ENCODE measurements at regions not wholly inside any gene's neighbourhood (a gene's known extent, or its start where the extent isn't known, plus 50 kb on each side); places are given as distances from the start of the nearest gene placed in this dataset.

DNA sequence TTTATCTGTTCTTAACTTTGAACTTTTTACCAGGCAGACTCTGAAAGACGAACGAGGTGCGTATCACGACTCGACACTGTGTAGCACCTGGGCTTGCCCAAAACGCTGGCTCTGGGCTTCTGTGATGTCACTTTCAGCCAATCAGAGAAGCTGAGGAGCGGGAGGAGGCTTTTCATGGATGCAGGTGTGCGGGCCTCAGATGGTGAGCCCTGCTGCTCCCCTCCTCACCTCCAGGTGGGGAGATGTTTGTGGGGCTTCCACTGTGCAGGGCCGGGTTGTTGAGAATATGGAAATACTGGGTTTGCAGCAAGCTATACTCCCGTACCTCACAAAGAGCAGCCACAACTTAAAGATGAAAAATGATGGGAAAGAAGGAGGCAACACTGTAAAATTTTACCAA is 246.3 kb downstream of the IRX2 start:
- DNase-seq (ENCODE audit: low read depth in 1 of 2, low spot score in 1 of 2): no peak

GRCh38 chr5:2502970-2503594 is 248.4 kb downstream of the IRX2 start:
- DNase-seq (ENCODE audit: low read depth in 1 of 2, low spot score in 1 of 2): no peak

GRCh38 chr5:2499917-2500316 is 251.6 kb downstream of the IRX2 start:
- no peak for DNase-seq (ENCODE audit: low read depth in 1 of 2, low spot score in 1 of 2)

- DNase-seq (ENCODE audit: low read depth in 1 of 2, low spot score in 1 of 2): no peak
These were observed 254.6 kb downstream of the IRX2 start for GRCh38 chr5:2496891-2497290.

DNA sequence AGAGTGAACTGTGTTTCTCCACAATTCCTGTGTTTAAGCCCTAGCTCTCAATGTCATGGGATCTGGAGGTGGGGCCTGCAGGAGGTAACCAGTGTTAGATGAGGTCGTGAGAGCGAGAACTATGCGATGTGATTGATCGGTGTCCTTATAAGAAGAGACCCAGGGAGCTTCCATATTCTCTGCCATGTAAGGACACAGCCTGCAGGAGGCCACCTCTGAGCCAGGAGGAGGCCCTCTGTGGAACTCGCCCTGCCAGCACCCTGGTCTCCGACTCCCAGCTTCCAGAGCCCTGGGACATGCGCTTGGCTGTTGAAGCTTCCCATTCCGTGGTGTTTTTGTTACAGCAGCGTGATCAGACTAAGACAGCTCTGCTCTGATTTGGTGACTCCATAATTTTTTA is 255.4 kb downstream of the IRX2 start:
- no peak for DNase-seq (ENCODE audit: low read depth in 1 of 2, low spot score in 1 of 2)

GRCh38 chr5:2493356-2493755 is 258.1 kb downstream of the IRX2 start:
- DNase-seq (ENCODE audit: low read depth in 1 of 2, low spot score in 1 of 2): no peak

GRCh38 chr5:2492476-2492875 is 259.0 kb downstream of the IRX2 start:
- DNase-seq (ENCODE audit: low read depth in 1 of 2, low spot score in 1 of 2): no peak

- no peak for DNase-seq (ENCODE audit: low read depth in 1 of 2, low spot score in 1 of 2)
These were observed 259.6 kb downstream of the IRX2 start for GRCh38 chr5:2491846-2492245.

DNA sequence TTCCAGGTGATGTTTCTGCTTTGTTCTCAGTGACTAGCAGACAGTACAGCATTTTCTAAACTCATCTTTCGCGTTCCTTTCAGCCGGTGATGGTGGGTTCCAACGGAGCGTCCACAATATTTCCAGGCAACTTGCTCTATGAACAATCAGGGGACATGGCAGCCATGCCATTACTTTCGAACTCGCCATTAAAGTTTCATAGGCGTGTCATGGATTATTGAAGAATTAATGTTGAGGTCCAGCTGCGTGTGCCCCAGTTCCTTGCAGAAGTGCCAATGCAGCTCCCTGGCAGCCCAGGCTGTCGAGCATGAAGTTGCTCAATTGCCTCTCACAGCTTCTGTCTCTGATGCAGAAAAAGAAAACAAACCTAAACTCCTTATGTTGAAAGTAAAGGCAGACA is 262.2 kb downstream of the IRX2 start:
- DNase-seq (ENCODE audit: low read depth in 1 of 2, low spot score in 1 of 2): no peak

GRCh38 chr5:2488593-2488992 is 262.9 kb downstream of the IRX2 start:
- DNase-seq (ENCODE audit: low read depth in 1 of 2, low spot score in 1 of 2): no peak

DNA sequence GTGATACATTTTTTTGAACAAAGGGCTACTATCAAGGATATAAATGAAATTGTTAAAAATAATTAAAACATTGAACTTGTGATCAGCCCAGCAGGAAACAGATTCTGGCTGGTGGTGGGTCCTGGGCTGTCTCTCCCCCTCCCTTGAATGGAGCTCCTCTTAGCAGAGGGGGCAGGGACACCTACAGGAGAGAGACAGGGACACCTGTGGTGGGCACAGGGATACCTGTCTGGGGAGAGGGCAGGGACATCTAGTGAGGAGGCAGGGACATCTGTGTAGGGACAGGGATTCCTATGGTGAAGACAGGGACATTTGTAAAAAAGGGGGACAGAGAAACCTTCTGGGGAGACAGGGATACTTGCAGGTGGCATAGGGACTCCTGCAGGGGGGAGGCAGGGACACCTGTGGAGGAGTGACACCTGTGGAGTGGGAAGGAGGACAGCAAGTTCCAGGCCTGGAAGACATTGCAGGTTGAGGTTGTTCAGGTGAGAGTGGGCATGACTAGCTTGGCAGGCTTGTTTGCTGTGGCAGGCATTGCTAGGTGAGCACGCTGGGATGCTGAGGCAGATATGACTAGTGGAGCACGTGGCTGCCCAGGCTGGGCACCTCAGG is 264.2 kb downstream of the IRX2 start:
- DNase-seq (ENCODE audit: low read depth in 1 of 2, low spot score in 1 of 2): no peak

DNA sequence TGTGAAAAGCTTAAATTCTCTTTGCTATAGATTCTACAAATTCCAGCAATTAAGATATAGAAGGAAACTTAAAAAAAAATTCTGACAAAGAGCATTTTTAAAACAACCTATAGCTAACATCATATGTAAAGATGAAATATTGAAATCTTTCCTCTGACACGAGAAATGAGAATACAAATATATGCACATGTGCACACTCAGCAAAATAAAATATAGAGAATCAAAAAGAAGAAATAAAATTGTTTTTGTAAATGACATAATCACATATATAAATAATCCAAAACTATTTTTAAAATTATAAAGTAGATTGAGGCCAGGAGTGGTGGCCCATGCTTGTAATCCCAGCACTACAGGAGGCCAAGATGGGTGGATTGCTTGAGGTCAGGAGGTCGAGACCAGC is 265.1 kb downstream of the IRX2 start:
- no peak for DNase-seq (ENCODE audit: low read depth in 1 of 2, low spot score in 1 of 2)

GRCh38 chr5:2482778-2483177 is 268.7 kb downstream of the IRX2 start:
- DNase-seq (ENCODE audit: low read depth in 1 of 2, low spot score in 1 of 2): no peak

GRCh38 chr5:2480871-2481270 is 270.6 kb downstream of the IRX2 start:
- DNase-seq (ENCODE audit: low read depth in 1 of 2, low spot score in 1 of 2): no peak

DNA sequence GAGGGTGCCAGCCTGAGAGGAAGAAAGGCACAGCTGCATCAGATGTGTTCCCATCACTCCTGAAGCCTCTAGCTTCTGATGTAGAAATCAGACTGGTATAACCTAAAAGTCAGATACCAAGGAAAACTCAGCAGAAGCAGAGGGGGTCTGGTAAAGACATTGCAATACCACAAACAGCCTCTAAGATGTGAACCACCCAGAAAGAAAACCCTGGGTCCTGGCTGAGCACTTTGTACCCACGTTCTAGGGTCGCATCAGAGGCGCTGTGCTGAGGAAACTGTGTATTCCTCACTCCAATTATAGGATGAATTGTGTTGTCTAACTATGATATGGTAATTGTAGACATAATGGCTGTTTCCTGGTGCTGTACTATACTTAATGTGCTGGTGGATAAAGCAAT is 275.6 kb downstream of the IRX2 start:
- no peak for DNase-seq (ENCODE audit: low read depth in 1 of 2, low spot score in 1 of 2)

DNA sequence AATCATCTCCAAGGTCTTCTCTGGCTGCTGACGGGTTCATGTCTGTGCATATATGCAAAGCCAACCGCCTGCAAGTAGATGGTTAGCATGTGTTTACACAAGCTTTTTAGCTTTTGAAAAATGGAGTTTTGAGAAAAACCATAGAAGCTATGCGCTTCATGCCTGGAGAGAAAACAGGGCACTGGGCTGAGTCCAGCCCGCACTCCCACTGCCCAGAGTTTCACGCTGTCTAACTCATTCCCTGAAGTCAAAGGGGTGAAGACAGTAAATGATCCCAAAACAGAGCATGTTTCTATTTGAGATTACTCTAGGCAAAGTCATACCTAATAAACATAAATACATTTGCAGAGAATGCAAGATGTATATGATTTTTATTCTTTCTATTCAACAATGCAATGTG is 278.8 kb downstream of the IRX2 start:
- no peak for DNase-seq (ENCODE audit: low read depth in 1 of 2, low spot score in 1 of 2)

DNA sequence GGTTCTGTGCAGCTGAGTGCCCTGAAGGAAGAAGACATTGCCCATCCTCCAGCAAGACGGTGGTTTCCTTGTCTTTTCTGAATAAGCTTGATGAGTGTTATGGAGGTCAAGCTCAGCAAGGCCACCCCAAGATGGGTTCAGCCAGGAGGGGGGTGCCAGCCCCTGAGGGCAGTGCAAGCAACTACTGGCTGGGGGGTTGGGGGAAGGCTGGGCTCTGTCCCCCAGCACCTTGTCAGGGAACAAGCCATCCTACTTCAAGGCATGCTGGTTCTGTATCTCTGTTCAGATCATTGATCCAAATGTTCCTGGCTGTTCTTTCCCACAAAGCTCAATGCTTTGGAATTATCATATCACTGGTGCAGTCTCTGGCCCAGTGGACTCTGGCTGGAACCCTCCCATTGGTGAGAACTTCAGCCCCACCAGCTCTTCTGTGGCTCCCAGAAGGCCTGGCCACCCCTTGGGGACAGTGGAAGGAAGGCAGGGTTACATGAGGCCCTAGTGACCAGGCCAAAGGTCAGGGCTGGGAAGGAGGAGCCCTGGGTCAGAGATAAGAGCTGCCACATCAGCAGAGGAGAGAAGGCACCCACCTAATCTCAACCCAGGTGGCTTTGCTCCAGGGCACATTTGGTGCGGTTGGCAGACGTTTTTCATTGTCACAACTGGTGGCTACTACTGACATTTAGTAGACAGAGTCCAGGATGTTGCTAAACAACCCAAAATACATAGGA is 280.2 kb downstream of the IRX2 start:
- DNase-seq (ENCODE audit: low read depth in 1 of 2, low spot score in 1 of 2): no peak

GRCh38 chr5:2466966-2467365 is 284.5 kb downstream of the IRX2 start:
- DNase-seq (ENCODE audit: low read depth in 1 of 2, low spot score in 1 of 2): no peak

DNA sequence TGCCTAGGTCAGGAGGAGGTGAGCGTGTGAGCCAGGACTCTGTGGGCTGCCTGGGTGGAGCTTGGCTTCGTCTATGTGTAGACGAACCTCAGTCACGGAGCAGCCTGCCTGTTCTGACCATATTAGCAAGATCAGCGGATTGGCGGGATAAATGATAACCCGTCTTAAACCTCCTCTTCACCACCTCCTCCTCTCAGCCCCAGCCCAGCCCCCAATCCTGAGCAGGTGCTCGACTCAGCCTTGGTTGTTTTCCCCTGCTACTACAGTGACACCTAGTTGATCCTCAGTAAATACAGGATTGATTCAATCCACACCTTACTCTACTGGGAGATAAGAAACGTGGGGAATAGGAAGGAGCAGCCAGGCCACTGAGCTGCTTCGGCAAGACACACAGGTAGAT is 286.1 kb downstream of the IRX2 start:
- DNase-seq (ENCODE audit: low read depth in 1 of 2, low spot score in 1 of 2): no peak

GRCh38 chr5:2464141-2464540 is 287.3 kb downstream of the IRX2 start:
- no peak for DNase-seq (ENCODE audit: low read depth in 1 of 2, low spot score in 1 of 2)

- DNase-seq (ENCODE audit: low read depth in 1 of 2, low spot score in 1 of 2): no peak
These were observed 289.5 kb downstream of the IRX2 start for GRCh38 chr5:2461701-2462691.

Data from activated T-helper 1 cell treated with anti-CD3 and anti-CD28 coated beads, Interleukin-2, amount 50 U/mL, for 16 hours (primary cell).